ENCODE measurements at regions not wholly inside any gene's neighbourhood (a gene's known extent, or its start where the extent isn't known, plus 50 kb on each side); places are given as distances from the start of the nearest gene placed in this dataset.

- Histone ChIP-seq H3K27me3 (ENCODE audit: control insufficient read depth in 2 of 2, insufficient read depth in 2 of 2, low read length in 2 of 2) (no peaks in the 10 kb centered on the region), H3K4me3 (no peak overlapping the region), H3K36me3 (ENCODE audit: control insufficient read depth, insufficient read depth, low read length) (no peaks in the 10 kb centered on the region), H3K27ac (ENCODE audit: extremely low read depth, low read depth, low read length) (no peak overlapping the region), H3K9me3 (replicated peaks; ENCODE audit: control insufficient read depth, insufficient read depth, low read depth, low read length) (no peaks in the 10 kb centered on the region), H3K79me2 (ENCODE audit: control insufficient read depth, insufficient read depth, low read length) (no peaks in the 10 kb centered on the region), H3K4me1 (replicated peaks in 1 of 2; ENCODE audit: control insufficient read depth in 2 of 2, insufficient read depth in 2 of 2, low read length in 2 of 2) (no peaks in the 10 kb centered on the region), H2AFZ (ENCODE audit: low read depth, low read length) (no peak overlapping the region), H3K4me2 (ENCODE audit: insufficient read depth, low read length) (no peak overlapping the region), H3K9me1 (ENCODE audit: control insufficient read depth, insufficient read depth, low read length) (no peaks in the 10 kb centered on the region), H3K9ac (ENCODE audit: insufficient read depth in 1 of 2, low read depth in 2 of 2, low read length in 2 of 2) (no peak overlapping the region), H4K20me1 (replicated peaks; ENCODE audit: control insufficient read depth, insufficient read depth, low read length) (no peaks in the 10 kb centered on the region)
- POLR2A ChIA-PET = no interaction called here
- 0% methylated on average over 3 of the region's 3 CpGs for WGBS (ENCODE audit: insufficient coverage, low coverage, missing lambda C conversion rate)
- intact Hi-C loops (cut with micrococcal nuclease) (no loop called here), in situ Hi-C loops (cut with MboI) (no loop called here)
- BruUV-seq (replicated peaks) = no TSS peak
- DNase-seq (ENCODE audit: extremely low read depth in 1 of 4, low spot score in 3 of 4) = no peak
- TF ChIP-seq ZNF174 (CRISPR knock-in tag; IDR thresholded peaks at IDR 0.05) = no peak
- peak; percentile 37 for TF ChIP-seq ZNF316 (IDR thresholded peaks at IDR 0.05)
- ATAC-seq = no peak
- CTCF ChIA-PET (ENCODE audit: low intra/inter-chr PET ratio) = no interaction called here
- FAIRE-seq = no peak
These were observed 191.2 kb downstream of the MDFIC start for GRCh38 chr7:115113131-115113530.

DNA sequence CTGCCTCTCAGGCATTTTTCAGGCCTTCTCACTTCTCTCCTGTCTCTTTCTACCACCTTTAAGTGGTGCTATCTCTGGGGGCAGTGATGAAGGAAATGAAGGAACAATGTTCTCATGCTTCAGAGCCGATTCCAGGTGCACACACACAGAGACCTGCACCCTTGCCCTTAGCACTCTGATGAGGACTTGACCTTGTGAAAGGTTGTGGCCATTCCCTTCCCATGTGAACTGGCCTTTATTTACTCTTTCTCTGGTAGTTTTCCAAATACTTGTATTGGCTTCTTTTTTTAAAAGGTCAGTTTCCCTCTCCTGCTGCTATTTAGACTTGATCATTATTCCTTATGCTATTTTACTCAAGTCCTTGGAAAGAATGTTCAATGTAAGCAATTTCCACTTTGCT, 188.6 kb downstream of the MDFIC start:
- ChIA-PET CTCF (ENCODE audit: low intra/inter-chr PET ratio) (no interaction called here), POLR2A (no interaction called here)
- H4K20me1 ChIP-seq (replicated peaks; ENCODE audit: control insufficient read depth, insufficient read depth, low read length) = no peaks in the 10 kb centered on the region
- H3K79me2 ChIP-seq (ENCODE audit: control insufficient read depth, insufficient read depth, low read length) = no peaks in the 10 kb centered on the region
- H3K27ac ChIP-seq (ENCODE audit: extremely low read depth, low read depth, low read length) = no peak overlapping the region
- BruUV-seq (replicated peaks) = no TSS peak
- H3K4me1 ChIP-seq (replicated peaks in 1 of 2; ENCODE audit: control insufficient read depth in 2 of 2, insufficient read depth in 2 of 2, low read length in 2 of 2) = no peaks in the 10 kb centered on the region
- H2AFZ ChIP-seq (ENCODE audit: low read depth, low read length) = no peak overlapping the region
- 0% methylated on average over 1 of the region's 1 CpG for WGBS (ENCODE audit: insufficient coverage, low coverage, missing lambda C conversion rate)
- H3K9me1 ChIP-seq (ENCODE audit: control insufficient read depth, insufficient read depth, low read length) = no peaks in the 10 kb centered on the region
- DNase-seq (ENCODE audit: extremely low read depth in 1 of 4, low spot score in 3 of 4) = no peak
- no peaks in the 10 kb centered on the region for H3K9me3 ChIP-seq (replicated peaks; ENCODE audit: control insufficient read depth, insufficient read depth, low read depth, low read length)
- no peak overlapping the region for H3K4me3 ChIP-seq
- TF ChIP-seq CEBPB (tag; IDR thresholded peaks at IDR 0.05) (no peak), MGA (IDR thresholded peaks at IDR 0.05) (no peak), TCF7L2 (IDR thresholded peaks at IDR 0.05; ENCODE audit: low read depth, low read length) (no peak)
- no peaks in the 10 kb centered on the region for H3K36me3 ChIP-seq (ENCODE audit: control insufficient read depth, insufficient read depth, low read length)
- in situ Hi-C loops (cut with MboI) (no loop called here), intact Hi-C loops (cut with micrococcal nuclease) (no loop called here)
- FAIRE-seq = no peak
- H3K4me2 ChIP-seq (ENCODE audit: insufficient read depth, low read length) = no peak overlapping the region
- no peak for ATAC-seq
- H3K27me3 ChIP-seq (ENCODE audit: control insufficient read depth in 2 of 2, insufficient read depth in 2 of 2, low read length in 2 of 2) = no peaks in the 10 kb centered on the region
- no peak overlapping the region for H3K9ac ChIP-seq (ENCODE audit: insufficient read depth in 1 of 2, low read depth in 2 of 2, low read length in 2 of 2)
